ENCODE measurements at regions not wholly inside any gene's neighbourhood (a gene's known extent, or its start where the extent isn't known, plus 50 kb on each side); places are given as distances from the start of the nearest gene placed in this dataset.

DNA sequence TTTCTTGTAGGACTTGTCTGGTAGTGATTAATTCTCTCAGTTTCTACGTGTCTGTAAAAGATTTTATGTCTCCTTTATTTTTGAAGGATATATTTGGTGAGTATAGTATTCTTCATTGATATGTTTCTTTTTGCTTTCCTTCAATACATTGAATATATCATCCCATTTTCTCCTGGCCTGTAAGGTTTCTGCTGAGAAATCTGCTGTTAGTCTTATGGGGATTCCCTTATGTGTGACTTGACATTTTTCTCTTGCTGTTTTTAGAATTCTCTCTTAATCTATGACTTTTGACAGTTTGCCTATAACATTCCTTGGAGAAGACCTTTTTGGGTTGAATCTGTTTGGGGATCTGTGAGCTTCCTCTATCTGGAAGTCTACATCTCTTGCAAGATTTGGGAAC, 281.0 kb upstream of the MEIS1 start:
- TF ChIP-seq, protein P1, sequence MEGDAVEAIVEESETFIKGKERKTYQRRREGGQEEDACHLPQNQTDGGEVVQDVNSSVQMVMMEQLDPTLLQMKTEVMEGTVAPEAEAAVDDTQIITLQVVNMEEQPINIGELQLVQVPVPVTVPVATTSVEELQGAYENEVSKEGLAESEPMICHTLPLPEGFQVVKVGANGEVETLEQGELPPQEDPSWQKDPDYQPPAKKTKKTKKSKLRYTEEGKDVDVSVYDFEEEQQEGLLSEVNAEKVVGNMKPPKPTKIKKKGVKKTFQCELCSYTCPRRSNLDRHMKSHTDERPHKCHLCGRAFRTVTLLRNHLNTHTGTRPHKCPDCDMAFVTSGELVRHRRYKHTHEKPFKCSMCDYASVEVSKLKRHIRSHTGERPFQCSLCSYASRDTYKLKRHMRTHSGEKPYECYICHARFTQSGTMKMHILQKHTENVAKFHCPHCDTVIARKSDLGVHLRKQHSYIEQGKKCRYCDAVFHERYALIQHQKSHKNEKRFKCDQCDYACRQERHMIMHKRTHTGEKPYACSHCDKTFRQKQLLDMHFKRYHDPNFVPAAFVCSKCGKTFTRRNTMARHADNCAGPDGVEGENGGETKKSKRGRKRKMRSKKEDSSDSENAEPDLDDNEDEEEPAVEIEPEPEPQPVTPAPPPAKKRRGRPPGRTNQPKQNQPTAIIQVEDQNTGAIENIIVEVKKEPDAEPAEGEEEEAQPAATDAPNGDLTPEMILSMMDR (IDR thresholded peaks at IDR 0.05): no peak
- no peak for TF ChIP-seq POLR2A (IDR thresholded peaks at IDR 0.05)
